Left lung (tissue), 4 donors: ENCODE measurements at regions not wholly inside any gene's neighbourhood (a gene's known extent, or its start where the extent isn't known, plus 50 kb on each side); places are given as distances from the start of the nearest gene placed in this dataset.

Source experiments
- ATAC-seq: fragments of 200-7000 bp; cut with Tn5 transposase; one replicate; pipeline ENCODE4 v1.9.1; 2020; ENCODE audit warnings: moderate library complexity
- DNase-seq, 4 donors: peaks; one replicate each; pipeline ENCODE4 v3.0.0-alpha.2; 2013 to 2020
- H3K27ac ChIP-seq, 2 donors: fragments of 200-600 bp; sonication (generic) in 1 of 2; one replicate each; pipeline versions ENCODE4 v1.5.0 to v1.8.0; 2020 to 2021
- H3K27me3 ChIP-seq, 2 donors: fragments of 200-600 bp; sonication (generic) in 1 of 2; one replicate each; pipeline versions ENCODE4 v1.5.0 to v1.8.0; 2020 to 2021
- H3K36me3 ChIP-seq, 2 donors: fragments of 200-600 bp; sonication (generic) in 1 of 2; one replicate each; pipeline versions ENCODE4 v1.5.0 to v1.8.0; 2020 to 2021
- H3K4me1 ChIP-seq, 2 donors: fragments of 200-600 bp; one replicate each; pipeline ENCODE4 v1.8.0; 2021
- H3K4me3 ChIP-seq, 2 donors: fragments of 200-600 bp; sonication (generic) in 1 of 2; one replicate each; pipeline versions ENCODE4 v1.5.0 to v1.8.0; 2020 to 2021; ENCODE audit warnings: mild to moderate bottlenecking in 1 of 2
- H3K9me3 ChIP-seq, 2 donors: fragments of 200-600 bp; sonication (generic) in 1 of 2; one replicate each; pipeline versions ENCODE4 v1.5.0 to v1.8.0; 2020 to 2021
- CTCF ChIP-seq, 2 donors: fragments of 200-600 bp; sonication (generic) in 1 of 2; IDR thresholded peaks; one replicate each; pipeline versions ENCODE4 v1.5.0 to v1.8.0; 2021; ENCODE audit warnings: antibody characterized with exemption in 2 of 2
- intact Hi-C, 2 donors: fragments of 100-400 bp; cut with DNase I; formaldehyde crosslinking; loops; one replicate each; pipeline versions ENCODE4 v1.11.2 to v1.14.2; 2022
- donor health status: DM: no; HTN: yes; CAD: no.
- donor health status: DM: no; HTN: no; CAD: no.

- DNase-seq = no peak
These were observed 1316.0 kb upstream of the GJE1 start for GRCh38 chr6:140816681-140817080.

GRCh38 chr6:140812636-140813035, 1320.1 kb upstream of the GJE1 start:
- H3K4me1 ChIP-seq = no peaks in the 10 kb centered on the region
- H3K4me3 ChIP-seq = no peak overlapping the region
- intact Hi-C loops = no loop called here
- TF ChIP-seq CTCF (IDR thresholded peaks at IDR 0.05) = no peak
- no peaks in the 10 kb centered on the region for H3K27me3 ChIP-seq
- no peak for DNase-seq
- H3K27ac ChIP-seq = no peak overlapping the region
- ATAC-seq = no peak
- no peaks in the 10 kb centered on the region for H3K36me3 ChIP-seq
- H3K9me3 ChIP-seq = no peaks in the 10 kb centered on the region

More at GRCh38 chr6:140816681-140817080, 1316.0 kb upstream of the GJE1 start:
- intact Hi-C loops = no loop called here
- no peaks in the 10 kb centered on the region for H3K36me3 ChIP-seq
- no peak overlapping the region for H3K4me3 ChIP-seq
- no peaks in the 10 kb centered on the region for H3K9me3 ChIP-seq
- TF ChIP-seq CTCF (IDR thresholded peaks at IDR 0.05) = no peak
- H3K27ac ChIP-seq = no peak overlapping the region
- no peaks in the 10 kb centered on the region for H3K4me1 ChIP-seq
- H3K27me3 ChIP-seq = no peaks in the 10 kb centered on the region
- ATAC-seq = no peak

GRCh38 chr6:140811642-140812041, 1321.1 kb upstream of the GJE1 start:
- TF ChIP-seq CTCF (IDR thresholded peaks at IDR 0.05) = no peak
- ATAC-seq (no peak), DNase-seq (no peak)
- H3K4me3 ChIP-seq = no peak overlapping the region
- H3K4me1 ChIP-seq = no peaks in the 10 kb centered on the region
- H3K36me3 ChIP-seq = no peaks in the 10 kb centered on the region
- no peaks in the 10 kb centered on the region for H3K27me3 ChIP-seq
- H3K9me3 ChIP-seq = no peaks in the 10 kb centered on the region
- H3K27ac ChIP-seq = no peak overlapping the region
- intact Hi-C loops = no loop called here

GRCh38 chr6:140809694-140810101, 1323.0 kb upstream of the GJE1 start:
- intact Hi-C loops = no loop called here
- TF ChIP-seq CTCF (IDR thresholded peaks at IDR 0.05) = no peak
- no peak overlapping the region for H3K4me3 ChIP-seq
- DNase-seq (no peak), ATAC-seq (no peak)
- no peaks in the 10 kb centered on the region for H3K36me3 ChIP-seq
- H3K27ac ChIP-seq = no peak overlapping the region
- H3K9me3 ChIP-seq = no peaks in the 10 kb centered on the region
- no peaks in the 10 kb centered on the region for H3K27me3 ChIP-seq
- no peaks in the 10 kb centered on the region for H3K4me1 ChIP-seq

- Histone ChIP-seq H3K27me3 (no peaks in the 10 kb centered on the region), H3K4me1 (no peaks in the 10 kb centered on the region), H3K27ac (no peak overlapping the region), H3K9me3 (no peaks in the 10 kb centered on the region), H3K36me3 (no peaks in the 10 kb centered on the region), H3K4me3 (no peak overlapping the region)
- DNase-seq = no peak
- no peak for TF ChIP-seq CTCF (IDR thresholded peaks at IDR 0.05)
- ATAC-seq = no peak
- intact Hi-C loops = no loop called here
These were observed 1326.3 kb upstream of the GJE1 start for GRCh38 chr6:140806431-140806830.
